ENCODE measurements at regions not wholly inside any gene's neighbourhood (a gene's known extent, or its start where the extent isn't known, plus 50 kb on each side); places are given as distances from the start of the nearest gene placed in this dataset.
"Not testable (repeated sequence)": the region's sequence is repeated elsewhere in the genome, so short reads cannot be mapped to it uniquely, and the experiment has no call there.

DNA sequence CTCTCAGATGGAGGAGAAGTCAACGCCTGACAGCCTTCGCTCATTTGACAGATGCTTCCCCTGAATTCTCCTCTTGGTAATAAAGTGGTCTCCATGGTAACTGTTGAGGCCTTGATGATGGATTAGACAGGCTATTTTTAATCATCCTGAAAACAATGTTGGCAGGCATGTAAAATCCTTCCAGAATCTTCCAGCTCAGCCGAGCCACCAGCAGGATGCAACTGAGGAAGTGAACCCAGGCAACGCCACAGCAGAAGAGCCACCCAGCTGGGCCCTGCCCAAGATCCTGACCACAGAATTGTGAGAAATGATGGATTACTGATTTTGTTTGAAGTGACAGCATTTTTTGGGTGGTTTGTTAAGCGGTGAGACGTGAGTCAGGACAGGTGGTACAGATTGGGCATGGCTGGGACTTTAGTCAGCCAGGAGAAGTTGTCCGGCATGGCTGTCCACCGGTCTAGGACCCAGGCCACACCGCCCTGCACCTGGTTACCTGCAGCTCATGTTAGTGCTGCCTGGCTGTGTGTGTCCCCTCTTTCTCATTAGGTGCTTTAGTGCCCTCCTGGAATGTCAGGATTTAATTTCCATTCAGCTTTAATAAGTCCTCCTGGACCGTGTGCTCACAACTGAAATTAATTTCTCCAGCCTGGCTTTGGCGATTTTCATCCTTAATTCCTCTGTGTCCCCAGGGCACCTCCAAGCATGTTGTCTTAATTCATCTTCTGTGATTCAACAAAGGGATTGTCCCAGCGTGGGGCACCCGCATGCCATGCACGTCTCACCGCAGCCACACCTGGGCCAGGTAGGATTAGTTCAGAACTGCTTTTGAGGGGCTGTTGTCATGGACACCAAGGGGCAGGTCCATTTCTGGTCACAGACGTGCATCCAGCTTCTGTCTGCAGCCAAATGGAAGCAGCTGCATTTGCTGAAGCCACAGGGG, 280.4 kb downstream of the ADGRD1 start:
- H3K36me3 ChIP-seq, DNase-seq, H3K27me3 ChIP-seq, H3K9me3 ChIP-seq, H3K4me3 ChIP-seq: not testable (repeated sequence)

DNA sequence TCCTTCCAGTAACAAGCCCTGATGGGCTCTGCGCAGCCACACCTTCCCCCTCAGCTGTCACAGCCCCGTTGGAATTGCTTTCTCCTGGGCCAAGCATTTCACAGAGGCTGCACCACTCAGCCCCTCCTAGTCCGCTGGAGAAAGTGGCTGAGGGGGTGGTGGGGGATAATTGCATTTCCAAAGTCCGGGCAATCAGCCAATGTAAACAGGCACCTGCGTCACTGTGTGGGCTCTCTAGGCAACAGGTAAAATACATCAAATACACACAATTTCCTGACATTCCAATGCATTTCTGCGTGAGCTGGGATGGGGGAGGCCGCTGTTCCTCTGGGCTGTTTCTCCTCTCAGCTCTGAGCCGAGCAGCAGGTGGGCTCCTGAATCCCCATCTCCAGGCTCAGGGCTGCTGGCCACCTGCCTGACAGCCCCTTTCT, 281.1 kb downstream of the ADGRD1 start:
- H3K9me3 ChIP-seq, H3K4me3 ChIP-seq, DNase-seq, H3K36me3 ChIP-seq, H3K27me3 ChIP-seq: not testable (repeated sequence)

DNA sequence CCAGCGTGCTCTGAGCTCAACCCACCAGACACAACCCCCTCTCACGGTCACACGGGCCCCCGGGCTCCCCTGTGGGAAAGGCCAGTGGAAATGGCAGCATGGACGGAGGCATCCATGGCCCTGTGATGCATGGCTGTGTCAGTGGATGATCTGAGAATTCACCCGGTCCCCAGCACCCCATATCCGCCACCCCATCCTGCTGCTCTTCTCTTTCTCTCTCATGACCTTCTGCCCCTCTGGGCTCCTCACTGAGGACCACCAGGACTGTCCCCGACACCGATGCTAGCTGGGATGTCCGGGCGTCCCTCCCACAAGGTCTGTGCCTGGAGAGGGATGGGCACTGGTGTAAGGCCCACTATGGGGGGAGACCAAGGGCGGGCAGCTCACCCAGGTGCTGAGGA, 282.2 kb downstream of the ADGRD1 start:
- Histone ChIP-seq H3K36me3 (no peaks in the 10 kb centered on the region), H3K27me3 (no peaks in the 10 kb centered on the region), H3K9me3 (no peaks in the 10 kb centered on the region), H3K4me3 (no peak overlapping the region)
- DNase-seq = no peak

DNA sequence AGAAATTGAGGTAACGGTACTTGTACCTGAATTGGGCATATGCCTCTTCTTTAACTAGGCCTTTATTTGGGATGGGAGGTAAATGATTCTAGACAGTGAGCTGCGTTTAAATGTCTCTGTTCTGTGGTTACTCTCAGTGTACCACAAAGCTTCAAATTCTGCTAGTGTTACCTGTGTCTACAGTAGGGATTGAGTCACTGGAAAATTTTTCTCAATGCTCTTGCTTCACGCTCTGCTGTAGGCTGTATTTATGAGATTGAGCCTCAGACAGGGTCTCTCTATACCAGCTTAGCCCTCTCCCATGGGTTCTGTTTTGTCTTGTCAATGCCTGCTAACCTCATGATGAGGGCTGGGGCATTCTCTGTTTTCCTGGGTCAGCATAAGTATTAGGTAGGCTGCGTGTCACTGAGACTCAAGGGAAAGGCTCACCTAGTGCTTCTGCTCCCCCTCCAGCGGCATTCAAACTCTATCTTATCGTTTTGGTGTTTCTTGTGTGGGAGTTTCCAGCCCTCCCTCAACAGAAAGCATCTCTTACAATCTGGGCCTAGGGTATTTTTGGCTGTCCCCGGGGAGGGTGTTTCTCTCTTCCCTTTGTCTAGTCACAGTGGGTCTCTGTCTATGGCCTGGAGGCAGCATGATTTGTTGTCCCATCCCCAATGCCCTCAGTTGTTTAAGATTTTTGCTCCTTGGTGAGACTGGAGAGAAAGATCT, 285.8 kb downstream of the ADGRD1 start:
- no peak overlapping the region for H3K4me3 ChIP-seq
- H3K9me3 ChIP-seq = peaks cover 4% of the 10 kb centered on the region; the same call in 1 of the 2 replicates
- H3K36me3 ChIP-seq = no peaks in the 10 kb centered on the region
- H3K27me3 ChIP-seq = no peaks in the 10 kb centered on the region
- no peak for DNase-seq

DNA sequence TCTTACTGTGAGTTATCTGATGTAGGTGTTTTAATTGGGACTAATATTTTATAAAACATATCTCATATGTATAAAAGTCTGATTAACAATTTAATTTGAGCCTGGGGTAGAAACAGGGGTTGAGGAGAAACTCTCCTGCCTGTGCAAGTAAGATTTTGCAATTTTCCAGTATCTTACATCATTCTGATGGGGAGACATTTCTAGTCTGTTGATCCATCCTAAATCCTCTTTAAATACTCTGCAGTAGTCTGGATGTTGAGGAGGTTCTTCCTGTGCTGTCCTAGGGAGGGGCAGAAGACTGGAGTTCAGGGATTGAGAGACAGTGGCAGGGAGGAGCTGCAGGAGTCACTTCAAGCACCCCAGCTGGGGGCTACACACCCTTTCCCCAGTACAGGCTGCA, 287.8 kb downstream of the ADGRD1 start:
- H3K36me3 ChIP-seq = no peaks in the 10 kb centered on the region
- peaks cover 4% of the 10 kb centered on the region; the same call in 1 of the 2 replicates for H3K9me3 ChIP-seq
- no peaks in the 10 kb centered on the region for H3K27me3 ChIP-seq
- no peak for DNase-seq
- H3K4me3 ChIP-seq = no peak overlapping the region

DNA sequence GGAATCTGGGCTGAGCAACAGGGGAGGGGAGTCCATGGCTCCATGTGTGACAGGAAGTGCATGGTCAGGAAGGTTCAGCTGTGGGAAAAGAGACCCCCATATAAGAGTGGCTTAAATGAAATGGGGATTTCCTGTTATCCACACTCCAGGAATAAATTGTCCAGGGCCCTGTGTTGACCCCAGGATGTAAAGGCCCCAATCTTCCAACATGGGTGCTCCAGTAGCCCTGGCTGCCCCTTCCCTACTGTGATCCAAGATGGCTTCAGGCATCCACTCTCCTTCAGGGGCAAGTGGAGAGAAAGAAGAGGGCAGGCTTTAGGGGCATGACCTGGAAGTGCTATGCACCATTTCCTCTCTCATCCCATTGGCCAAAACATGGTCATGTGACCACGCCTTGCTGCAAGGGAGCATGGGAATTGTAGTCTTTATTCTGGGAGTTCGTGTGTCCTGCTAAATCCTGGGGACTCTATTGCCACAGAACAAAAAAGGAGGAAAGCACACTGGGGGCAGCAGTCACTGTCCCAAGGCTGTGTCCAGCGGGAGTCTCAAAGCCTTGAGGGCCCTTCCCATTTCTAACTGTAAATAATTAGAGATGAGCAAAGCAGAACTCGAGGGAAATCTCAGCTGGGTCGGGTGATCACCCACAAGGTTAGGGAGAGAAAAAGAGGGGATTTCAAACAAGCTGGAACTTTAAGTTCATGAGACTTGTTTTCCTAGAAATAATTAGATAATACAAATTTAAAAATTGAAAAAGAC, 289.2 kb downstream of the ADGRD1 start:
- H3K9me3 ChIP-seq = peaks cover 4% of the 10 kb centered on the region; the same call in 1 of the 2 replicates
- no peaks in the 10 kb centered on the region for H3K27me3 ChIP-seq
- peak overlapping the region; percentile 23; the same call in 1 of the 2 replicates for H3K4me3 ChIP-seq
- DNase-seq = peak; percentile 66
- H3K36me3 ChIP-seq = no peaks in the 10 kb centered on the region

DNA sequence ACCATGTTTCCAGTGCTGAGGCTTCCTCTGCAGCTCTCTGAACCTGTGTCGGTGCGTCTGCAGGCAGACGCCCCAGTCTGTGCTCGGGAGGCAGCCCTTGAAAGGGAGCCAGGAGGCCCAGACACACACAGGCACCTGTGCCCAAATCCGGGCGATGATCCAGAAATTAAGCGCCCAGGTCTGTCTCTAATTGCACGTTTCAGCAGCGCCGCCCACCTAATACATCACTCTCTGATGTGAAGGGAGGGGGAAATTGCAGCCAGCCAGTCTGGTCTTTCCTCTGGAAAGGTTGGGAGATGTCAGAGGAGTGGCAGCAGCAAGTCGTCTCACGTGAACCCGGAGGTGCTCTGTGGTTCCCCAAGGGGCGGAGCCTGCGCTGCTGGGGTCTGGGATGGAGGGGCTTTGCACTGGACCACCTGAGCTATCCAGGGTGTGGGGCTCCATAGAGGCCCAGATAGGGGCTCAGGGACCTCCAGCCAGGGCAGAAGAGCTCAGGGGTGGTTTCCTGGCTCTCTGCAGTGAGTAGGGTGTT, 290.5 kb downstream of the ADGRD1 start:
- DNase-seq, H3K9me3 ChIP-seq, H3K27me3 ChIP-seq, H3K4me3 ChIP-seq, H3K36me3 ChIP-seq: not testable (repeated sequence)

DNA sequence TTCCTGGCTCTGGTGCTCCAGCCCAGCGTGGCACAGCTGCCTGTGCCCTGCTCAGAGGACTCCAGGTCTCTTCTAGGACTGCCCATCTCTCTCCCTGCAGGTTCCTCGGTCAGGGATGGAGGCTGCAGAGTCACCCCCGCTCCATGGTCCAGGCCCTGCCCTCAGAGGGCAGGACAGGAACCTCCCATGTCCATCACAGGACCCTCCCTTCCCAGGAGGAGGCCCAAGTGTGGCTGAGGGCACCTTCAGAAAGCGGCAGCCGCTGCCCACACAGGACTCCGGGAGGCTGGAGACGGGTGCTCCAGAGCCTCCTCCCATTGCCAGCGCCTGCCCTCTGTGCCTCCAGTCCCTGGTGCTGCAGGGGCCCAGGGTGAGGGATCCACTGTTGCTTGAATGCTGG, 291.5 kb downstream of the ADGRD1 start:
- not testable (repeated sequence) for H3K36me3 ChIP-seq, H3K4me3 ChIP-seq, DNase-seq, H3K27me3 ChIP-seq, H3K9me3 ChIP-seq

DNA sequence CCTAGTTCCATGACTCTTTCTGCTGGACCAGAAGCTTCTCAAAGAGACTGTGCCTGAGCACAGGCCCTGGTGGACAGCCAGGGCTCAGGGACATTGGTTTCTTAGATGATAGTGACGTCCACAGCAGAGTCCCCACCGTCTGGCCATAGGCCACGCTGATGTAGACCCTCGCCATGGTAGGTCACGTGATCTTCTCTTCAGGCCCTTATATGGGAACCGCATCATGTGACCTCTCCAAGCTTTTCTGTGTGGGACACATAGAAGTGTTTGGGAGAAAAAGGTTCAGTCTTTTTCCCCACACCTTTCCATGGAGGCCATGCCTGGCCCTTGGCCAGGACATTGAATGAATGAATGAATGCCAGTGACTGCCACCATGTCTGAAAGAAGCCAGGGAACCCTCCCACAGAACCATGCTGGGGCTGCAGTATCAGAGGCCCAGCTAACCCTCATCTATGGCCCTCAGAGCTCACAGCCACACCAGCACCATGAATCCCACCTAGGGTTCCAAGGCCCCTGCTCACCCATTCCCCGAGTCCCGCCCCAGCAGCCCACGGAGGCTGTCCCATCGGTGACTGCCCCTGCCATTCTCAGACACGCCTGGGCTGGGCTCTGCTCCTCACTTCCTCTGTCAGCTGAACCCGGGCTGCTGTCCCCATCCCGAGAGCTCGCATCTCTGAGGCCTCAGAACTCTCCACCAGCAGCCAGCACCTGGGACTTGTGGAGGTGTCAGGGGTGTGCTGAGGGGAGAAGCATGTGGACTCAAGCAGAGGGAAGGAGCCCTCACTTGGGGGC, 292.1 kb downstream of the ADGRD1 start:
- Histone ChIP-seq H3K4me3 (no peak overlapping the region), H3K27me3 (peaks cover 3% of the 10 kb centered on the region; the same call in 1 of the 2 replicates), H3K36me3 (no peaks in the 10 kb centered on the region), H3K9me3 (peaks cover 4% of the 10 kb centered on the region; the same call in 1 of the 2 replicates)
- no peak for DNase-seq

DNA sequence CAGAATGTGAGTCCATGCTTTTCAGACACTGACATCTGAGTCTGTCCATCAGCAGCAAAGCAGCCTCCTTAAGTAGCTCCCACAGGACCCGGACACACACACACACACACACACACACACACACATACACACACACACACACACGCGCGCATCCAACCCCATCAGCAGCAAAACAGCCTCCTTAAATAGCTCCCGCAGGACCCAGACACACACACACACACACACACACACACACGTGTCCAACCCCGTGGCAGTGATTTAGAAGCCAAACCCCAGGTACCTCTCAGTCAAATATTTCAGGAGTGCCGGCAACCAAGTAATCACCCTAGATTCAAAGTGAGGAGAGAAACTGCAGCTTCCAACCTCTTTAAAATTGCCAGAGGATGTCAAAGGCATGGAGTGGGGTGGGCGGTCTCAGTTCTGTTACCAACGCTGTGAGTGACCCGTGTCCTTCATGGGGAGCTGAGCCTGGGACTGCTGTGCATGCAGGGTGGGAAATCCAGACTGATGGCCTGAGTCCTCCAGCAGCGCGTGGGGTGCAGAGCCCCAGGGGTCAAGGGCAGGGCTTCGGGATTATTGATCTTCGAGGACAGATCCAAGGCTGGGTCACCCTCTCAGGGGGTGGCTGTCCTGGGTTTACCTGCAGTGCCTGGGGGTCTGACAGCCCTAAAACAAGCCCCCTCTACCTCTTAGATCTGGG, 293.5 kb downstream of the ADGRD1 start:
- not testable (repeated sequence) for H3K27me3 ChIP-seq, H3K36me3 ChIP-seq, DNase-seq, H3K4me3 ChIP-seq, H3K9me3 ChIP-seq

DNA sequence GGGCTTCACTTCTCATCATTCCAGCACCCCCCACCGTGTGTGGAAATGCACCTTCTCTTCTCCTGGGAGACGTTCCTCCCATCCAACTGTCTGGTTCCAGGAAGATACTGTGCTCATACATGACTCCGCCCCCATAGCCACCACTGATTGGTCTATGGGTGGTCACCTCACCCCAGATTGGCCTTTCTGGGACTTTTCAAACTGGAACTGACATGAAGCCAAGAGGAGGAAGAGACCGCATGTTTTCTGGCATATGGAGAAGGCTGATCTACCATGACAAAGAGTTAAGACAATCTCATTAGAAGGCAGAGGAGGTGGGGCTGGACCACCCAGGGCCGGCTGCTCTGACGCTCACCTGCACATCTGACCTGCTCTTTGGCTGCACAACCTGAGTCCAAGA, 294.2 kb downstream of the ADGRD1 start:
- H3K9me3 ChIP-seq, H3K27me3 ChIP-seq, H3K36me3 ChIP-seq, H3K4me3 ChIP-seq, DNase-seq: not testable (repeated sequence)

DNA sequence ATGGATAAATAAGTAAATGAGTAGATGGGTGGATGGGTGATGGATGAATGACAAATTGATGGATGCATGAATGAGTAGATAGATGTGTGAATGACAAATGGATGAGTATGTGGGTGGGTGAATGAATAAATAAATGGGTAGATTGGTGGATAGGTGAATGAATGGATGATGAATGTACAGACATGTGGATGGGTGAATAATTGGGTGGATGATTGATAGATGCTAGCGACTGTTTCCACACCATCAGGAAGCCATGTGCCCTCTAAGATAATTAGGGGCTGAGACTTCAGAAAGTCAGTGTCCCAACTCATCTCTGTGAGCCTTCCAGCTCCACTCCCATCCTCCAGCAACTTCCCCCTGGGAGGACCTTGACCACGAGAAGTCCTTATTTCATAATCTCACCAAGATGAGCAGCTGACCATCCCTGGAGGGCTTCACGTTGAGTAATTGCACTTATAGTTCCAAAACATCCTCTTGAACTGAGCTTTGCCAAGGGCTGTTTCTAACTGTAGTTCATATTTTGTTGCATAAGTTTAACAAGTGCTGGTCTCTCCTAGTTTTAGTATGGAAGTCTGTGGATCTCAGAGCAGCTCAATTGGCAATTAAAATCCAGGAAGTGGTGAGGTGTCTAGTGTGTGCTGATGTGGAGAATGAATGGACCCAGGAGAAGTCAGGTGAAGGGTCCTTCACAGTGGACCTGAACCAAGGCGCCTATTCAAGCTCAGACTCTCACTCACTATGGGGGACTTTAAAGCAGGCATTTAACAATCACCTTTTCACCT, 295.7 kb downstream of the ADGRD1 start:
- H3K36me3 ChIP-seq = no peaks in the 10 kb centered on the region
- no peak overlapping the region for H3K4me3 ChIP-seq
- peaks cover 3% of the 10 kb centered on the region; the same call in 1 of the 2 replicates for H3K27me3 ChIP-seq
- DNase-seq = no peak
- H3K9me3 ChIP-seq = no peaks in the 10 kb centered on the region

DNA sequence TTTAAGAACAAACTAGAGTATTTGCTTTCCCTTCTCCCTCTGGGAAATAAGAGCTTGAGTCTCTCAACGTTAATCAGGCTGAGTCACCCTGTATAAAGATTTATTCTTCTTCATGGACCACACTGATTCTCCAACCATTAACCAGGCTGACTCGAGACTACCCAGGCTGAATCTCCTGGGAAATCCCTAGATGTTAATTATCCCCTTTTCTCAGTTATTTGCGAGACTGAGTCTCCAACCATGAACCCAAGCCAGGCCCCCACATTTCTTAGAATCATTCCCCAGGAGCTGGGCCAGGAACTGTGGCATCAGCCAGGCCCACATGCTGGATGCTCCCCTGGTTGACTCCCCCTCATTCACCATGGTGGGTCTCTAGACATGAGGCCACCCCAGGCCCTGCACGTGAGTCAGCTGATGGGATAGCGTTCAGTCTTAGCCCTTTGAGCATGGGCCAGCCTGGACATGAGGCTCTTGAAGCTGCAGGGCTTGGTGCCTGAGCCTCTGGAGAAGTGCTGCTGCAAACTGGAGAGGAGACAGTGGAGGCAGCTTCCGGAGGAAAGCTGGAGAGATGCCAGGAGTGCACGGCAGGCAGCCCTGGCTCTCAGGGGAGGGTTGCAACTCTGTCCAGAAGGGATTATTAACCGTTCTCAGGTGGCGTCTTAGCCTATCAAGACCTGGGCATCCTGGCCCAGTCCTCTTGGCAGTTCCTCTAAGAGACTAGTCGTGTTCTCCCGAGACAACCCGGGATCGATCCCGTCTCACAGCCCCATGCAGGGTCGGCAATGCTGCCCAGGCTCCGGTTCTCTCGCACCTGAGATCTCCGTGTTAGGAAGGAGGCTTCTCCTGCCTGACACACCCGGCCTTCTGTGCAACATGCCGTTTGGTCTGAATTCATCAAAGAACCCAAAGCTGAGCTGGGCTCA, 296.6 kb downstream of the ADGRD1 start:
- Histone ChIP-seq H3K9me3 (no peaks in the 10 kb centered on the region), H3K4me3 (no peak overlapping the region), H3K27me3 (peaks cover 3% of the 10 kb centered on the region; the same call in 1 of the 2 replicates), H3K36me3 (no peaks in the 10 kb centered on the region)
- DNase-seq = no peak

DNA sequence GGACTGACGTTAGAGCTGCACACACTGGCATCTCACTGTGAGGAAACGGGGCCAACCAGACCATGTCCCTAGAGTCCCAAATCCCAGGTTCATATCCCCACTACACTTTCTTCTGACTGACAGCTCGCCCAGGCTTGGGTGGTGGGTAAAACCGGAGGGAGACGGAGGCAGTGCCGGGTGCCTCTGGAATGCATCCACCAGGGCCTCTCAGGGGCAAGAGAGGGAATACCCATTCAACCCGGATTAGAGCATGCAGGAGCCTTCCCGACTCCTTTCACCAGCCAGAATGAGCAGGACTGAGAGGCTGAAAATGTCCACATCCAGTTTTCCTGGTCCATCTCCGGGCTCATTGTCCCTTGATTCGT, 297.2 kb downstream of the ADGRD1 start:
- H3K9me3 ChIP-seq = no peaks in the 10 kb centered on the region
- no peak for DNase-seq
- peaks cover 3% of the 10 kb centered on the region; the same call in 1 of the 2 replicates for H3K27me3 ChIP-seq
- H3K36me3 ChIP-seq = no peaks in the 10 kb centered on the region
- no peak overlapping the region for H3K4me3 ChIP-seq
